IMR-90 (cell line): ENCODE measurements at regions not wholly inside any gene's neighbourhood (a gene's known extent, or its start where the extent isn't known, plus 50 kb on each side); places are given as distances from the start of the nearest gene placed in this dataset.

Source experiments
- ATAC-seq: fragments of 200-7000 bp; cut with Tn5 transposase; 2 replicates; pipeline ENCODE4 v1.9.1; 2020; ENCODE audit warnings: low read depth, mild to moderate bottlenecking, moderate library complexity
- BruUV-seq: library from RNA; stranded (reverse); fragments of 400-500 nt; replicated peaks from 2 replicates; lab custom pipeline; 2021; lab: Mats Ljungman, UMichigan
- CTCF ChIA-PET: fragments of 300-600 bp; formaldehyde crosslinking; extraction: SDS; loops from one replicate; lab custom pipeline; 2021; ENCODE audit warnings: antibody characterized with exemption; lab: Yijun Ruan, JAX
- POLR2A ChIA-PET: fragments of 300-600 bp; sonication (Branson Sonifier 250); formaldehyde crosslinking; loops from one replicate; lab custom pipeline; 2022; ENCODE audit warnings: antibody characterized with exemption; ENCODE audit not compliant: unreplicated experiment; lab: Charles Lee
- DNase-seq: peaks from one replicate; pipeline ENCODE4 v3.0.0; 2013
- H2AFZ ChIP-seq: replicated peaks from 2 replicates; pipeline ENCODE3; 2013; ENCODE audit warnings: low read length, mild to moderate bottlenecking; ENCODE audit not compliant: poor library complexity
- H2AK5ac ChIP-seq: 2 replicates; pipeline ENCODE4 v1.6.1; 2013; ENCODE audit warnings: low read depth, low read length, inconsistent platforms
- H2AK9ac ChIP-seq: replicated peaks from 2 replicates; pipeline ENCODE3; 2013; ENCODE audit warnings: mild to moderate bottlenecking, low read depth, low read length, moderate library complexity; ENCODE audit not compliant: poor library complexity
- H2BK120ac ChIP-seq: 2 replicates; pipeline ENCODE4 v1.6.1; 2013; ENCODE audit warnings: low read depth, low read length, inconsistent platforms
- H2BK15ac ChIP-seq: 3 replicates; pipeline ENCODE4 v1.6.1; 2013; ENCODE audit warnings: low read depth, low read length, inconsistent platforms
- H2BK20ac ChIP-seq: 2 replicates; pipeline ENCODE4 v1.6.1; 2013; ENCODE audit warnings: low read depth, mild to moderate bottlenecking, inconsistent platforms, low read length, moderate library complexity
- H2BK5ac ChIP-seq: 2 replicates; pipeline ENCODE4 v1.6.1; 2013; ENCODE audit warnings: mild to moderate bottlenecking, low read depth, low read length, inconsistent platforms; ENCODE audit not compliant: poor library complexity, severe bottlenecking
- H3K14ac ChIP-seq: replicated peaks from 2 replicates; pipeline ENCODE4 v1.6.1; 2013; ENCODE audit warnings: low read depth, low read length, inconsistent platforms
- H3K18ac ChIP-seq: 2 replicates; pipeline ENCODE4 v1.6.1; 2013; ENCODE audit warnings: low read depth, low read length, control low read depth
- H3K23ac ChIP-seq: 2 replicates; pipeline ENCODE4 v1.6.1; 2013; ENCODE audit warnings: low read depth, low read length, inconsistent platforms
- H3K27ac ChIP-seq: 2 replicates; pipeline ENCODE4 v1.5.1; 2013; ENCODE audit warnings: mild to moderate bottlenecking, control low read depth, low read length; ENCODE audit not compliant: insufficient read depth
- H3K27me3 ChIP-seq: 2 replicates; pipeline ENCODE4 v1.6.1; 2013; ENCODE audit warnings: low read length; ENCODE audit not compliant: control insufficient read depth, insufficient read depth
- H3K36me3 ChIP-seq: 2 replicates; pipeline ENCODE4 v1.6.1; 2013; ENCODE audit warnings: low read length, mixed read lengths; ENCODE audit not compliant: control insufficient read depth, insufficient read depth
- H3K4ac ChIP-seq: 2 replicates; pipeline ENCODE4 v1.6.1; 2013; ENCODE audit warnings: low read depth, low read length, inconsistent platforms
- H3K4me1 ChIP-seq: 2 replicates; pipeline ENCODE4 v1.6.1; 2013; ENCODE audit warnings: low read length, mixed read lengths; ENCODE audit not compliant: control insufficient read depth, insufficient read depth
- H3K4me2 ChIP-seq: 2 replicates; pipeline ENCODE4 v1.6.1; 2013; ENCODE audit warnings: low read depth, mild to moderate bottlenecking, control low read depth, low read length, moderate library complexity
- H3K4me3 ChIP-seq: 2 replicates; pipeline ENCODE4 v1.5.1; 2013; ENCODE audit warnings: low read depth, mild to moderate bottlenecking, control low read depth, low read length, moderate library complexity; ENCODE audit not compliant: insufficient read depth
- H3K56ac ChIP-seq: 2 replicates; pipeline ENCODE4 v1.6.1; 2013; ENCODE audit warnings: low read length, inconsistent platforms; ENCODE audit not compliant: insufficient read depth; ENCODE audit errors: extremely low read depth
- H3K79me1 ChIP-seq, 2 experiments: 2 replicates each; pipeline ENCODE4 v1.6.1; 2013; ENCODE audit warnings: low read length in 2 of 2, inconsistent platforms in 1 of 2, low read depth in 1 of 2
- H3K9ac ChIP-seq: 2 replicates; pipeline ENCODE4 v1.6.1; 2013; ENCODE audit warnings: low read depth, low read length, control low read depth
- H3K9me1 ChIP-seq: 2 replicates; pipeline ENCODE4 v1.6.1; 2013; ENCODE audit warnings: low read length, inconsistent platforms; ENCODE audit not compliant: insufficient read depth
- H3K9me3 ChIP-seq: 2 replicates; pipeline ENCODE4 v1.6.1; 2013; ENCODE audit warnings: low read length; ENCODE audit not compliant: control insufficient read depth, insufficient read depth
- H4K20me1 ChIP-seq: 2 replicates; pipeline ENCODE4 v1.6.1; 2013; ENCODE audit warnings: low read length, inconsistent platforms; ENCODE audit not compliant: insufficient read depth
- H4K5ac ChIP-seq: 2 replicates; pipeline ENCODE4 v1.6.1; 2013; ENCODE audit warnings: mild to moderate bottlenecking, low read depth, low read length, control low read depth
- H4K8ac ChIP-seq, 2 experiments: 2 replicates each; pipeline ENCODE4 v1.6.1; 2013; ENCODE audit warnings: low read depth in 2 of 2, low read length in 2 of 2, control low read depth in 1 of 2, inconsistent platforms in 1 of 2
- H4K91ac ChIP-seq: 2 replicates; pipeline ENCODE4 v1.6.1; 2013; ENCODE audit warnings: low read depth, low read length, inconsistent platforms; ENCODE audit not compliant: insufficient read depth
- BHLHE40 ChIP-seq: fragments of 150-350 bp; IDR thresholded peaks from 2 replicates; pipeline ENCODE4 v1.6.1; 2016; ENCODE audit warnings: mild to moderate bottlenecking, low read depth, low read length
- CHD1 ChIP-seq: IDR thresholded peaks from 2 replicates; pipeline ENCODE4 v1.6.1; 2012; ENCODE audit warnings: low read depth, low read length, improper control_type of control experiment
- CTCF ChIP-seq: conservative IDR thresholded peaks from 2 replicates; pipeline ENCODE4 v1.5.1; 2012; ENCODE audit warnings: mild to moderate bottlenecking, low read depth, low read length, improper control_type of control experiment
- MAFK ChIP-seq: IDR thresholded peaks from 2 replicates; pipeline ENCODE4 v1.6.1; 2012; ENCODE audit warnings: low read depth, low read length, improper control_type of control experiment
- MAZ ChIP-seq: IDR thresholded peaks from 2 replicates; pipeline ENCODE4 v1.6.1; 2012; ENCODE audit warnings: low read depth, mild to moderate bottlenecking, low read length, improper control_type of control experiment, moderate library complexity, borderline replicate concordance
- NFE2L2 ChIP-seq: fragments of 150-350 bp; IDR thresholded peaks from 2 replicates; pipeline ENCODE4 v1.6.1; 2016; ENCODE audit warnings: low read depth, mild to moderate bottlenecking, low read length
- POLR2A ChIP-seq: IDR thresholded peaks from 2 replicates; pipeline ENCODE4 v1.6.1; 2012; ENCODE audit warnings: mild to moderate bottlenecking, low read depth, low read length
- RCOR1 ChIP-seq: IDR thresholded peaks from 2 replicates; pipeline ENCODE4 v1.6.1; 2012; ENCODE audit warnings: mild to moderate bottlenecking, low read length, improper control_type of control experiment; ENCODE audit not compliant: insufficient replicate concordance
- RFX5 ChIP-seq: IDR thresholded peaks from 2 replicates; pipeline ENCODE4 v1.8.0; 2012; ENCODE audit warnings: low read depth, mild to moderate bottlenecking, low read length, moderate library complexity
- SMC3 ChIP-seq: fragments of 150-350 bp; IDR thresholded peaks from 2 replicates; pipeline ENCODE4 v1.6.1; 2016; ENCODE audit warnings: low read depth, mild to moderate bottlenecking, antibody characterized with exemption, low read length, moderate library complexity
- USF2 ChIP-seq: fragments of 150-350 bp; IDR thresholded peaks from 2 replicates; pipeline ENCODE4 v1.6.1; 2017; ENCODE audit warnings: mild to moderate bottlenecking, antibody characterized with exemption, low read length, low read depth
- WGBS, 2 experiments: methylation state at CpG; one replicate each; pipeline versions ENCODE4 v1.1.5 to v1.1.7; 2013; ENCODE audit warnings: missing lambda C conversion rate in 2 of 2; ENCODE audit not compliant: insufficient read length in 1 of 2; ENCODE audit errors: extremely low coverage in 2 of 2; 5-methylcytosine and 5-hydroxymethylcytosine counted together
- dilution Hi-C: fragments of 300-500 bp; cut with HindIII; formaldehyde crosslinking; loops from one replicate; pipeline ENCODE4 v1.14.3; 2018; ENCODE audit warnings: low sequenced_read_pairs; ENCODE audit not compliant: unreplicated experiment
- in situ Hi-C: fragments of 300-500 bp; cut with MboI; formaldehyde crosslinking; loops from 3 replicates; pipeline ENCODE4 v1.14.3; 2019; ENCODE audit warnings: low sequenced_read_pairs, inconsistent platforms, mixed read lengths
- intact Hi-C: fragments of 100-400 bp; cut with micrococcal nuclease; formaldehyde crosslinking; loops from 2 replicates; pipeline ENCODE4 v1.10.0; 2022

- no peak overlapping the region for H3K14ac ChIP-seq
- CTCF ChIA-PET, result no interaction called here
- H4K8ac ChIP-seq, result no peak overlapping the region
- no peak overlapping the region for H3K4ac ChIP-seq
- H3K27me3 ChIP-seq, result no peaks in the 10 kb centered on the region; the same call in 1 of the 2 replicates
- no peak overlapping the region for H3K4me2 ChIP-seq
- no peak overlapping the region for H3K23ac ChIP-seq
- BruUV-seq, result no TSS peak
- H2AFZ ChIP-seq, result no peak overlapping the region
- dilution Hi-C loops (no loop called here), intact Hi-C loops (no loop called here), in situ Hi-C loops (no loop called here)
- WGBS, 2 experiments, result no CpG with 5 or more reads among the region's 5 CpGs
- no peak overlapping the region for H3K56ac ChIP-seq
- no peaks in the 10 kb centered on the region for H3K36me3 ChIP-seq
- no peak overlapping the region for H2BK120ac ChIP-seq
- H3K9me1 ChIP-seq, result no peaks in the 10 kb centered on the region
- no peak overlapping the region for H3K4me3 ChIP-seq
- no peaks in the 10 kb centered on the region for H3K9me3 ChIP-seq
- H2BK5ac ChIP-seq, result no peak overlapping the region
- no peak overlapping the region for H2BK20ac ChIP-seq
- no peak overlapping the region for H2AK9ac ChIP-seq
- no peaks in the 10 kb centered on the region for H3K4me1 ChIP-seq
- no peak overlapping the region for H2AK5ac ChIP-seq
- H3K18ac ChIP-seq, result no peak overlapping the region
- POLR2A ChIA-PET, result no interaction called here
- H3K9ac ChIP-seq, result no peak overlapping the region
- no peak overlapping the region for H2BK15ac ChIP-seq
- no peaks in the 10 kb centered on the region for H3K79me1 ChIP-seq
- no peak for ATAC-seq
- no peak overlapping the region for H4K5ac ChIP-seq
- H3K27ac ChIP-seq, result no peak overlapping the region
- TF ChIP-seq SMC3 (no peak), RFX5 (no peak), CTCF (no peak), BHLHE40 (no peak), CHD1 (no peak), USF2 (no peak), POLR2A (no peak), MAZ (no peak), NFE2L2 (no peak), MAFK (no peak), RCOR1 (no peak)
- DNase-seq, result no peak
- H4K91ac ChIP-seq, result no peak overlapping the region
- no peaks in the 10 kb centered on the region for H4K20me1 ChIP-seq
Observed at GRCh38 chr9:89891221-89891590, 286.4 kb downstream of the GADD45G start.
